CD4-positive, alpha-beta T cell treated with Interleukin-10 for 1 hour (primary cell): ENCODE measurements at regions not wholly inside any gene's neighbourhood (a gene's known extent, or its start where the extent isn't known, plus 50 kb on each side); places are given as distances from the start of the nearest gene placed in this dataset.

ENCODE experiments used
- DNase-seq: peaks from one replicate; pipeline ENCODE4 v3.0.0-alpha.2; 2020

- no peak for DNase-seq
Measured at GRCh38 chr5:61744690-61745619, 412.9 kb downstream of the ZSWIM6 start.

DNA sequence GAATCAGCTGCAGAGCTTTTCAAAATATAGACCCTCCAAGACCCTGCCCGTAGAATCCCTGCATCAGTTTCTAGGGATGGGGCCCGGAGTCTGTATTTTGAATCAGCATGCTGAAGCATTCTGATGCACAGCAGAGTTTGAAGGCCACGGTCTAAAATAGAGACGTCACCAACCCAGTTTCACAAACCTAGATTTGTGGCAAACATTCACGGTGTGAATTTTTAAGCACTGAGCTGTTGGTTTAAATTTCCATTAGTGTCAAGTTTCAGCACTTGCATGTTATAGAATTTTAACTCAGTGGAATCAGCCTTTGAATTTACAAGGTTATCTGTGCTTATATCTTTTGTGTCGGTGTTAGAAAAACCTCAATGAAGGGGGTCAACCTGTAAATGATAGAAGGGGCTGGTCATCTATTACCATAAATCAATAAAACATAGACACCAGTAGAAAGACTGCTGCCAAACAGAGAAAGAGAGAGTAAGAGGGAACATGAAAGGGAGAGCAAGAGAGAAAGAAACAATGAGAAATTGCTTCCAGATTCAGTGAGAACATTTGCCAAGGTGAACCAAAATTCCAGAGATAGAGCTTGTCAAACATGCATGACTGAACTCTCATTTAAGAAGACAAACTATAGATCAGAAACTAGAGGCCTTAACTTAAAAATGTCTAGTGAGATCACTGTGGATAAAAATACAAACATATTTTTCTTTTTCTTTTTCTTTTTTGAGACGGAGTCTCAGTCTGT is 414.9 kb downstream of the ZSWIM6 start:
- no peak for DNase-seq

GRCh38 chr5:61748121-61748520 is 416.1 kb downstream of the ZSWIM6 start:
- DNase-seq: no peak

DNA sequence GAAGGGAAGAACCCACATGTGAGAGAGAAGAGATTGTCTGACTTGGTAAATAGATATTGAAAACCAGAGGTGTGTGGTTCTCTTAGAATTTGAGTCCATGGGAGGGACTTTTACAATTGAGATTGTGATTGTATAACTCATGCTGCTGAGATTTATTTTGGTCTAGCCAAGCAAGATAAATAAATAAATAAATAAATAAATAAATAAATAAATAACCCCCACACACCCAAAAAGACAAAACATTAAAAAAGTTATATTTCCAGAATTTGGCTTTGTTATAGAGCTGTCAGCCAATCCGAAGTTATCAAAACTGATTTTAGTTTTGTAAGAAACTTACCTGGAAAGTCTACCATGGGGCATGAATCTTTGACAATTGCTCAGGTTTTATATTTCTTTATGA is 416.6 kb downstream of the ZSWIM6 start:
- no peak for DNase-seq

GRCh38 chr5:61752588-61752987 is 420.5 kb downstream of the ZSWIM6 start:
- DNase-seq: no peak

- no peak for DNase-seq
Measured at GRCh38 chr5:61754792-61755191, 422.7 kb downstream of the ZSWIM6 start.

GRCh38 chr5:61755726-61756222 is 423.7 kb downstream of the ZSWIM6 start:
- no peak for DNase-seq

DNA sequence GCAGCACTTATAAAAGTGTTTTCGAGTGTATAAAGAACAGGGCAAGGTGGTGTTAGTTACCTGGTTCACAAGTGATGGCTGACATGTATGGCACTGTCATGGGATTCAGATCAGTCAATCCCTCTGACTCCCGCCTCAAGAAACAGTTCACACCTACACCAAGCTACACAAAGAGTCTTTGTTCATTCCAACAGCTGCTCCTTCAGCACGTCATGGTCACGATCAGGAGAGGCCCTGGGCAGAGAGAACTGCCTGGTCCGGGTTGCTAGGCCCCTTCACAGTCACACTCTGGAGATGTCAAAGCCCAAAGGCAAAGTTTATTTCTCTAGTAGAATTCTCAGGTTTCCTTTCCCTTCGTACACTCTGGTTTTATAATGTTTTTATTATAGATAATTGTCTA is 426.7 kb downstream of the ZSWIM6 start:
- no peak for DNase-seq

DNA sequence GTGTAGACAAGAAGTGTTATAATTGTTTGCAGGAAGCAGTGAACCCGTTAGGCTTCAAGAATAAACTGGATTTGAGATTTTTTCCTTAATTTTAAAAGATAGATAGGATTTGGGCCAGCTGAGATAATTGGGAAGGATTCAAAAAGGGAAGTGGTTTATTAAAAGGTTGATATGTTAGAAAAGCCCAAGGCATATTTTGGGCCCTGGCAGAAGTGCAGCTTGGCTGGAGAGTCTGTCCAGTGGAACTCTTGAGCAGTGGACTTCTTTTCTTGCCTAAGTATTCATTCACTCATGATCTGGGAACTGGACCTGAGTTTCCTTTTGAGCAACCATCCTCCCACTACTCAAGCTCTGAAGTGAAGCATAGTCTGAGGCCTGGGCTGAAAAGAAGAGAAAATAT is 433.4 kb downstream of the ZSWIM6 start:
- no peak for DNase-seq

DNA sequence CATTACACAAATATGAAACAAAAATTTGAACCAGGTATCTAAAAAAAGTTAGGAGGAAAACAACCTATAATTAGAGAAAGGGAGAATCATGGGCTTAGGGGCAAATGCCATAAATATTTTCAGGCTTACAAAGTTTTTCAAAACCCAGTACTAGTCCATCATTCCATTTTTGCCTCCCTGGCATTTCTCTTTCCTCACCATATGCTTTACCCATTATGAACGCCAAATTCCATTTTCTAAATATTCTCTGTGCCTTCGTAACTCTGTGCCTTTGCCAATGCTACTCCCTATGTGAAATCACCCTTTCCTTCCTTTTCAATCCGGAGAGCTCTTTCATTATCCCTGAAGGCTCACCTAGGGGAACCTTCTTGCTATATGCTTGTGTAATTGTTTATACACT is 434.1 kb downstream of the ZSWIM6 start:
- no peak for DNase-seq

DNA sequence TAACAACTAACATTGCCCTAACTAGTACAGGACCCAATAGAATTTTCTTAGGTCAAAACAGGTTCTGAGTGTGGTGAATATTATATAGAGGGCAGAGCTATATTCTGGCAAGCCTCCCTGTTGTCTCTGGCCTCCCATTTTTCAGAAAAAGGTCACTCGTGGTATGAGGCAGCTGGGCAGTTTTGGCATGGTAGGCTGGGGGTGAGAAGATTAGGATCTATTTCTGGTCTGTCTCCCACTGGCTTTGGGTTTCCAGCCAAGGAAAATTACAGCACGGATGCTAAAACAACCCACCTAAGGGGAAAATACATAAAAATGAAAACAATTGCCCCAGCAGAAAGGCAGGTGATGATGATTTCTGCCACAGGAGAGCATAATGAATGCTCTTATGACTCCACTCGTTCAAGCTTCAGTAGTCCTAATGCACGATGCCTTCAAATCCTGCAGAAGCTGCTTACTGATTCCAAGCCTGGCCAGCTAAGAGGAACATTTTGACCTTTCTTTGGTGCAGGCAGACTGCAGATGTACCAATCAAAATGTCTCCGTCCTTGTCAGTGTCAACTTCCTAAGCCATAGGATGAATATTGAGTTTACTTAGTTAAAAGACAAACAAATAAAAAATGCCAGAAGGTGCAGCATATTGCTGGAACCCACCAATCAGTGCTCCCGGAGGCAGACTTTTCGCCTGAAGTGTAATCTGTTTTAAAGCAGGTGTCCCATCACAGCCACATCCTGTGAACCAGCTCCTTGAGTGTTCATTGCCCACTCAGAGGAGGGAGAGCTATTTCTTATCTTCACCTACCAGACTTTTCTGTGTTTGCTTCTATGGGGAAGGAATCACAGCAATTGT is 435.4 kb downstream of the ZSWIM6 start:
- DNase-seq: no peak

- DNase-seq: no peak
Measured at GRCh38 chr5:61768692-61769281, 436.7 kb downstream of the ZSWIM6 start.

DNA sequence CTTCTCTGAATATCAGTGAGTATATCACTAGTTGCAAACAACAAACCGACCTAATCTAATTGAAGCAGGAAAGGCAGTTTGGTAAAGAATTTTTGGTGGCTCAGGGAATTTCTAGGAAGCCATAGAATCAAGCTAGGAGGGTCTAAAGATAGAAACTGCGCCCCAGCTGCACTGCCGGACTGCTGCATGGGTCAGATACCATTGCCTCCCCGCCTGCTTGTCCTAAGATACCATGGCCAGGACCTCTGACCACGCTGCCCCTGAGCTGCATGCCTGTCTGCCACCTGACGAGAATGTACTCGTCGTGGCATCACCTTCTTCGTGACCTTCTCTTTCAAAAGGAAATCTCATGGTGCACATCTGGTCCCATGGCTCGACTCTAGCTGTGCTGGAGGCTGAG is 439.0 kb downstream of the ZSWIM6 start:
- DNase-seq: no peak

DNA sequence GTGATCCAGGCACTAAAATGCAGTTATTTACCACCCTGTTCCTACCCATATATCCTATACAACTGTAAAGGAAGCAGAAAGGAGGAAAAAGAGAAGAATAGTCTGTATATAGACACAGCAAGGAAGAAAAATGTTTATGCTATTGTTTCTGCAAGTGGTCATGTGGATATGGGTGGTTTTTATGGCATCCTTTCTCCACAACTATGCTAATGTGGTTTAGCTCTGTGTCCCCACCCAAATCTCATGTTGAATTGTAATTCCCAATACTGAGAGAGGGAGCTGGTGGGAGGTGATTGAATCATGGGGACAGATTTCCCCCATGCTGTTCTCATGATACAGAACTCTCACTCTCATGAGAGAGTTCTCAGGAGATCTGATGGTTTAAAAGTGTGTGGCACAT is 439.8 kb downstream of the ZSWIM6 start:
- DNase-seq: no peak

- DNase-seq: no peak
Measured at GRCh38 chr5:61775901-61776300, 443.8 kb downstream of the ZSWIM6 start.

DNA sequence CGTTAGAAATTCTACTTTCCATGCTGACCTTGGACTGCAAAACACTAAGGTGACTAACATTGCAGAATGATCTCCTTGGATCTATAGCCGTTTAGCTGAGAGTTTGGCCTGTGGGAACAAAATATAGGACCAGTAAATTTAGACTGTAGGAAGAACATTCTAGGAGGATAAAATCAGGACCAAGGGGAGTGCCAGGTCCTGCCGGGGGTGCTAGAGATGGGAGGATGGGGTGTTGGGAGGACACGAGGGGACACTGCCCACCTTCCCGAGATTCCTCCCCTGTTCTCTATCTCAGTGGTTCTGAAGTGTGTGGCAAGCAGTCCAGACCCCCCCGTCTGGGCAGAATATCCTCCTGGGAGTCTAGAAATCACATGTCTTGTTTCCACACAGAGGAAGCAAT is 445.2 kb downstream of the ZSWIM6 start:
- DNase-seq: no peak

DNA sequence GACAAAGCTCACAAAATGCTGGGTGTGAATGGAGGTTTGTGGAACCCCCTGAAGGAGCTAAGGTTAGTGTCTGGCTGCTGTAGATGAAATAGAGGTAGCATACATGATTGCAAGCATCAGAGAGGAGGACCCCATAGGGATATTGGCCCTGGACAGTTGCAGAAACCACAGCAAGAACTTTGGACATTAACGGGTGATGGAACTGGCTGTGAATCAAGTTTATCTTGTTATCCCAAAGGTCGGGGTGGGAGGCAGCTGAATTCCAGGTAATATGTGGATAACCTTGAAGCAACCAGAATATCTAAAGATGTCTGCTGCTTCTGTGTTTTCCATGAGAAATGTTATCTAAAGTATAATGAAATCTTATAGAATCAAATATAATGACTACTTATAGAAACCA is 447.7 kb downstream of the ZSWIM6 start:
- no peak for DNase-seq

GRCh38 chr5:61783481-61783880 is 451.4 kb downstream of the ZSWIM6 start:
- DNase-seq: no peak

GRCh38 chr5:61784341-61784740 is 452.3 kb downstream of the ZSWIM6 start:
- DNase-seq: no peak

DNA sequence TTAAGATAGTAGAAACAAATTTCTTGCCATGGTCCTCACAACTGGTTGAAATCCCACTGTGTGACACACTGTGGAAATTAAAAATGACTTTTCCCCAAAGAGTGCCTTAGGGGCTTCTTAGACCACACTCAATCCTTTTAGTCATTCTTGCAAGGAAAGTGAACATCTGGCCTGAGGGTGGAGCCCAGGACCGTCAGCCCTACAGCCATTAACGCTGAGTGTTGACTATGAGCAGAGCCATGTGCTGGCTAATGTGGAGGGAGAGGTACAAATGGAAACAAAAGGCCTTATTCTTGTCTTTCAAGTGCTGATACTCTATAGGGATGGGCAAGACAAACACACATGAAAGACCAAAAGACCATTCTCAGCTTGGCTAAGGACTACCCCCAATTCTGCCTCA is 456.5 kb downstream of the ZSWIM6 start:
- DNase-seq: no peak

- no peak for DNase-seq
Measured at GRCh38 chr5:61790007-61790406, 457.9 kb downstream of the ZSWIM6 start.

GRCh38 chr5:61790678-61791077 is 458.6 kb downstream of the ZSWIM6 start:
- DNase-seq: no peak

DNA sequence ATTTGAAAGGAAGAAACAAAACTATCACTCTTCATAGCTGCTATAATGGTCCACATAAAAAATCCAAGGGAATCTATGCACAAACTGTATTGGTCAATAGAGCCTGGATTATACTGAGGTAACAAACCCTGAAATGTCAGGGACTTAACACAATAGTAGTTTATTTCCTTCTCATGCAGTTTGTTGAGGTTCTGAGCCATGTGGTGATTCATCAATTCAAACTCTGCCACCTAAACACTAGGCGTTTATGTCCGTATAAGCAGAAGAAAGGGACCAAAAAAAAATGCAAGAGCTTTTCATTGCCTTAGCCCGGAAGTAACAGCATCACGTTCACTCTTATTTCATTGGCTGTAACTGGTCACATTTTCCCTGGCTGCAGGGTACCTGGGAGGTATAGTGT is 464.7 kb downstream of the ZSWIM6 start:
- no peak for DNase-seq
